Liver (tissue), 8 donors: ENCODE measurements at regions not wholly inside any gene's neighbourhood (a gene's known extent, or its start where the extent isn't known, plus 50 kb on each side); places are given as distances from the start of the nearest gene placed in this dataset.

Experiments used
- DNase-seq: peaks from one replicate; pipeline ENCODE4 v3.0.0-alpha.2; 2017; ENCODE audit warnings: low spot score
- H3K27ac ChIP-seq, 2 donors: one replicate each; pipeline ENCODE4 v1.7.0; 2013; ENCODE audit warnings: inconsistent platforms in 2 of 2, low read length in 2 of 2, control low read depth in 1 of 2, low read depth in 1 of 2, mild to moderate bottlenecking in 1 of 2
- H3K27me3 ChIP-seq, 4 donors: one replicate each; pipeline versions ENCODE4 v1.6.1 to v1.7.0; 2013; ENCODE audit warnings: low read length in 3 of 4, inconsistent platforms in 1 of 4, mild to moderate bottlenecking in 1 of 4, moderate library complexity in 1 of 4; ENCODE audit not compliant: control insufficient read depth in 4 of 4, insufficient read depth in 4 of 4
- H3K36me3 ChIP-seq, 4 donors: one replicate each; pipeline versions ENCODE4 v1.6.1 to v1.7.0; 2013; ENCODE audit warnings: low read length in 3 of 4, mild to moderate bottlenecking in 3 of 4, low read depth in 1 of 4, moderate library complexity in 1 of 4; ENCODE audit not compliant: control insufficient read depth in 4 of 4, insufficient read depth in 3 of 4
- H3K4me1 ChIP-seq, 4 donors: one replicate each; pipeline versions ENCODE4 v1.6.1 to v1.7.0; 2013; ENCODE audit warnings: low read length in 3 of 4, mild to moderate bottlenecking in 3 of 4, moderate library complexity in 1 of 4; ENCODE audit not compliant: control insufficient read depth in 4 of 4, insufficient read depth in 4 of 4
- H3K4me3 ChIP-seq, 3 donors: one replicate each; pipeline versions ENCODE4 v1.6.1 to v1.7.0; 2013; ENCODE audit warnings: low read length in 3 of 3, control low read depth in 1 of 3, low read depth in 1 of 3, mild to moderate bottlenecking in 1 of 3
- H3K9ac ChIP-seq, 2 donors: one replicate each; pipeline ENCODE4 v1.7.0; 2013; ENCODE audit warnings: low read length in 2 of 2, mild to moderate bottlenecking in 2 of 2, moderate library complexity in 2 of 2, control low read depth in 1 of 2, low read depth in 1 of 2
- H3K9me3 ChIP-seq, 4 donors: one replicate each; pipeline versions ENCODE4 v1.6.1 to v1.7.0; 2013; ENCODE audit warnings: low read length in 3 of 4; ENCODE audit not compliant: control insufficient read depth in 4 of 4
- FOXA1 ChIP-seq: IDR thresholded peaks from 2 replicates; pipeline ENCODE4 v1.6.1; 2016; ENCODE audit warnings: antibody characterized with exemption
- FOXA2 ChIP-seq: IDR thresholded peaks from 2 replicates; pipeline ENCODE4 v1.6.1; 2016; ENCODE audit warnings: antibody characterized with exemption
- HNF4G ChIP-seq: IDR thresholded peaks from 2 replicates; pipeline ENCODE4 v1.6.1; 2016; ENCODE audit warnings: antibody characterized with exemption
- JUND ChIP-seq, 2 donors: IDR thresholded peaks; 2 replicates each; pipeline ENCODE4 v1.6.1; 2016; ENCODE audit warnings: antibody characterized with exemption in 2 of 2
- NR2F2 ChIP-seq: IDR thresholded peaks from 2 replicates; pipeline ENCODE4 v1.6.1; 2016; ENCODE audit warnings: antibody characterized with exemption
- RXRA ChIP-seq, 2 donors: IDR thresholded peaks; 2 replicates each; pipeline ENCODE4 v1.6.1; 2017 to 2018; ENCODE audit warnings: antibody characterized with exemption in 2 of 2, mild to moderate bottlenecking in 1 of 2
- TAF1 ChIP-seq: conservative IDR thresholded peaks from 2 replicates; pipeline ENCODE4 v1.6.1; 2016; ENCODE audit warnings: antibody characterized with exemption, mild to moderate bottlenecking
- YY1 ChIP-seq: IDR thresholded peaks from 2 replicates; pipeline ENCODE4 v1.6.1; 2016; ENCODE audit warnings: antibody characterized with exemption, mild to moderate bottlenecking
- WGBS: extraction: QIAGEN DNeasy Blood & Tissue Kit; methylation state at CpG from one replicate; pipeline ENCODE4 v1.1.7; 2013; 5-methylcytosine and 5-hydroxymethylcytosine counted together
- TF ChIP-seq, protein P1 (sequence below): IDR thresholded peaks from 2 replicates; pipeline ENCODE4 v1.6.1; 2016; ENCODE audit warnings: antibody characterized with exemption, mild to moderate bottlenecking
- TF ChIP-seq, protein P2 (sequence below): IDR thresholded peaks from 2 replicates; pipeline ENCODE4 v1.6.1; 2016; ENCODE audit warnings: antibody characterized with exemption
- TF ChIP-seq, protein P3 (sequence below): fragments of 150-350 bp; IDR thresholded peaks from 2 replicates; pipeline ENCODE4 v1.5.1; 2017; ENCODE audit warnings: improper control_type of control experiment, low read depth, low read length; ENCODE audit not compliant: missing input control
- TF ChIP-seq, protein P4 (sequence below): IDR thresholded peaks from 2 replicates; pipeline ENCODE4 v1.6.1; 2016; ENCODE audit warnings: antibody characterized with exemption
- donor health status: healthy.
- donor health status: healthy.
- donor health status: healthy.
- donor health status: healthy.
- donor health status: healthy.

DNA sequence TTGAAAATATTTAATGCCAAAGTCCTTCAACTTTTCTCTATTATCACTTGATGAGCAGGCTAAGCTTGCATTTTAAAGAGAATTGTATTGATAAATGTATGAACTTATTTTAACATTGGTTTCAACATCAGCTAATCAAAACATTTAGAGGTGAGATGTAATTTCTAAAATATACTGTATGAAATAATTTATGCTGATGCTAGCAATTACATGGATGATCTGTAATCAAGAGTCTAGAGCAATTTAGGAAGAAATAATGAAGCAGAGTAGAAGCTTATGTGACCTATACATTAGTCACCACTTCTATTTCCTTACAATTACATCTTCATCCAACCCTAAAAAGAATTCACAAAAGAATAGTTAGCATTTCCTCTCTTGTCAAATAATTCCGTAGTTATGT lies 226.8 kb downstream of the KLHL4 start (continued):
- TF ChIP-seq, protein P1, sequence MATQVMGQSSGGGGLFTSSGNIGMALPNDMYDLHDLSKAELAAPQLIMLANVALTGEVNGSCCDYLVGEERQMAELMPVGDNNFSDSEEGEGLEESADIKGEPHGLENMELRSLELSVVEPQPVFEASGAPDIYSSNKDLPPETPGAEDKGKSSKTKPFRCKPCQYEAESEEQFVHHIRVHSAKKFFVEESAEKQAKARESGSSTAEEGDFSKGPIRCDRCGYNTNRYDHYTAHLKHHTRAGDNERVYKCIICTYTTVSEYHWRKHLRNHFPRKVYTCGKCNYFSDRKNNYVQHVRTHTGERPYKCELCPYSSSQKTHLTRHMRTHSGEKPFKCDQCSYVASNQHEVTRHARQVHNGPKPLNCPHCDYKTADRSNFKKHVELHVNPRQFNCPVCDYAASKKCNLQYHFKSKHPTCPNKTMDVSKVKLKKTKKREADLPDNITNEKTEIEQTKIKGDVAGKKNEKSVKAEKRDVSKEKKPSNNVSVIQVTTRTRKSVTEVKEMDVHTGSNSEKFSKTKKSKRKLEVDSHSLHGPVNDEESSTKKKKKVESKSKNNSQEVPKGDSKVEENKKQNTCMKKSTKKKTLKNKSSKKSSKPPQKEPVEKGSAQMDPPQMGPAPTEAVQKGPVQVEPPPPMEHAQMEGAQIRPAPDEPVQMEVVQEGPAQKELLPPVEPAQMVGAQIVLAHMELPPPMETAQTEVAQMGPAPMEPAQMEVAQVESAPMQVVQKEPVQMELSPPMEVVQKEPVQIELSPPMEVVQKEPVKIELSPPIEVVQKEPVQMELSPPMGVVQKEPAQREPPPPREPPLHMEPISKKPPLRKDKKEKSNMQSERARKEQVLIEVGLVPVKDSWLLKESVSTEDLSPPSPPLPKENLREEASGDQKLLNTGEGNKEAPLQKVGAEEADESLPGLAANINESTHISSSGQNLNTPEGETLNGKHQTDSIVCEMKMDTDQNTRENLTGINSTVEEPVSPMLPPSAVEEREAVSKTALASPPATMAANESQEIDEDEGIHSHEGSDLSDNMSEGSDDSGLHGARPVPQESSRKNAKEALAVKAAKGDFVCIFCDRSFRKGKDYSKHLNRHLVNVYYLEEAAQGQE, result no peak
- TF ChIP-seq TAF1, result no peak
- TF ChIP-seq FOXA1, result no peak
- no peak for TF ChIP-seq RXRA (IDR thresholded peaks at IDR 0.05)
- TF ChIP-seq YY1, result no peak
- TF ChIP-seq HNF4G, result no peak

DNA sequence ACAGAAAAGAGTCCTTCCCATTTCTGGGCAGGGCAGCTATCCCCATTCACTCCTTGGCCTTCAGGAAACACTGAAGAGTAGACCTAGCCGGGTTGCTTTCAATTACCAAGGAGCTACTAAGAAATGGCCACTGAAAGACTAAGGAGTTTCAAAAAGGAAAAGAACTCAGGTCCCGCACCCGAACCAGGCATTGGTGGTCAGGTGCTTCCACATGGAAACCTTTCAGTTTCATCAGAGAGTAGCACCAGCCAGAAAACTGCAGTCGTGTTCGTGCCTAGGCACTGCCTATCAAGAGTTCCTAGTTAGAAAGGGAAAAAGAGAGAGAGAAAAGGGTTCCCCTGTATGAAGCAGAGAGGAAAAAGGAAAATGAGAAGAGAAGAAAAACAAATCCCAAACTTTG lies 237.9 kb downstream of the KLHL4 start:
- Histone ChIP-seq H3K27ac (no peak overlapping the region), H3K9me3 (peaks cover 0 to 5% (median 1%) of the 10 kb centered on the region in 4 donors), H3K9ac (no peak overlapping the region), H3K4me3 (no peak overlapping the region), H3K27me3 (no peaks in the 10 kb centered on the region), H3K36me3 (no peaks in the 10 kb centered on the region), H3K4me1 (no peaks in the 10 kb centered on the region)
- no peak for DNase-seq
- 82% methylated on average over 5 of the region's 5 CpGs for WGBS
- TF ChIP-seq, protein P2, sequence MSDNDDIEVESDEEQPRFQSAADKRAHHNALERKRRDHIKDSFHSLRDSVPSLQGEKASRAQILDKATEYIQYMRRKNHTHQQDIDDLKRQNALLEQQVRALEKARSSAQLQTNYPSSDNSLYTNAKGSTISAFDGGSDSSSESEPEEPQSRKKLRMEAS, result no peak
- TF ChIP-seq FOXA2, result no peak
- TF ChIP-seq YY1, result no peak
- TF ChIP-seq JUND (IDR thresholded peaks at IDR 0.05), result no peak

DNA sequence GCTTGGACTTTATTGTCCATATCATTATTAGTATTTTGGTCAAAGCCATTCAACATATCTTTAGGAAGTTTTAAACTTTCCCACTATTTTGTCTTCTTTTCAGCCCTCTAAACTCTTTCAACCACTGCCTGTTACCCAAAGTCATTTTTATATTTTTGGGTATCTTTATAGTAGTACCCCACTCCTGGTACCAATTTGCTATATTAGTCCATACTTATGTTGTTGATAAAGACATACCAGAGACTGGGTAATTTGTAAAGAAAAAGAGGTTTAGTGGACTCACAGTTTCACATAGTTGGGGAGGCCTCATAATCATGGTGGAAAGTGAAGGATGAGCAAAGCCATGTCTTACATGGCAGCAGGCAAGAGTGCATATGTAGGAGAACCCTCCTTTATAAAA lies 271.4 kb downstream of the KLHL4 start:
- Histone ChIP-seq H3K9ac (no peak overlapping the region), H3K4me1 (no peaks in the 10 kb centered on the region), H3K36me3 (no peaks in the 10 kb centered on the region), H3K4me3 (no peak overlapping the region), H3K27ac (no peak overlapping the region), H3K27me3 (no peaks in the 10 kb centered on the region), H3K9me3 (peaks cover 0 to 6% (median 1%) of the 10 kb centered on the region in 4 donors)
- DNase-seq, result no peak
- TF ChIP-seq, protein P3, sequence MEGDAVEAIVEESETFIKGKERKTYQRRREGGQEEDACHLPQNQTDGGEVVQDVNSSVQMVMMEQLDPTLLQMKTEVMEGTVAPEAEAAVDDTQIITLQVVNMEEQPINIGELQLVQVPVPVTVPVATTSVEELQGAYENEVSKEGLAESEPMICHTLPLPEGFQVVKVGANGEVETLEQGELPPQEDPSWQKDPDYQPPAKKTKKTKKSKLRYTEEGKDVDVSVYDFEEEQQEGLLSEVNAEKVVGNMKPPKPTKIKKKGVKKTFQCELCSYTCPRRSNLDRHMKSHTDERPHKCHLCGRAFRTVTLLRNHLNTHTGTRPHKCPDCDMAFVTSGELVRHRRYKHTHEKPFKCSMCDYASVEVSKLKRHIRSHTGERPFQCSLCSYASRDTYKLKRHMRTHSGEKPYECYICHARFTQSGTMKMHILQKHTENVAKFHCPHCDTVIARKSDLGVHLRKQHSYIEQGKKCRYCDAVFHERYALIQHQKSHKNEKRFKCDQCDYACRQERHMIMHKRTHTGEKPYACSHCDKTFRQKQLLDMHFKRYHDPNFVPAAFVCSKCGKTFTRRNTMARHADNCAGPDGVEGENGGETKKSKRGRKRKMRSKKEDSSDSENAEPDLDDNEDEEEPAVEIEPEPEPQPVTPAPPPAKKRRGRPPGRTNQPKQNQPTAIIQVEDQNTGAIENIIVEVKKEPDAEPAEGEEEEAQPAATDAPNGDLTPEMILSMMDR, result no peak
- no peak for TF ChIP-seq JUND (IDR thresholded peaks at IDR 0.05)
- TF ChIP-seq NR2F2, result no peak
- TF ChIP-seq, protein P4, sequence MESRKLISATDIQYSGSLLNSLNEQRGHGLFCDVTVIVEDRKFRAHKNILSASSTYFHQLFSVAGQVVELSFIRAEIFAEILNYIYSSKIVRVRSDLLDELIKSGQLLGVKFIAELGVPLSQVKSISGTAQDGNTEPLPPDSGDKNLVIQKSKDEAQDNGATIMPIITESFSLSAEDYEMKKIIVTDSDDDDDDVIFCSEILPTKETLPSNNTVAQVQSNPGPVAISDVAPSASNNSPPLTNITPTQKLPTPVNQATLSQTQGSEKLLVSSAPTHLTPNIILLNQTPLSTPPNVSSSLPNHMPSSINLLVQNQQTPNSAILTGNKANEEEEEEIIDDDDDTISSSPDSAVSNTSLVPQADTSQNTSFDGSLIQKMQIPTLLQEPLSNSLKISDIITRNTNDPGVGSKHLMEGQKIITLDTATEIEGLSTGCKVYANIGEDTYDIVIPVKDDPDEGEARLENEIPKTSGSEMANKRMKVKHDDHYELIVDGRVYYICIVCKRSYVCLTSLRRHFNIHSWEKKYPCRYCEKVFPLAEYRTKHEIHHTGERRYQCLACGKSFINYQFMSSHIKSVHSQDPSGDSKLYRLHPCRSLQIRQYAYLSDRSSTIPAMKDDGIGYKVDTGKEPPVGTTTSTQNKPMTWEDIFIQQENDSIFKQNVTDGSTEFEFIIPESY, result no peak
- no peak for TF ChIP-seq FOXA1
